IMR-90 (cell line): ENCODE measurements at regions not wholly inside any gene's neighbourhood (a gene's known extent, or its start where the extent isn't known, plus 50 kb on each side); places are given as distances from the start of the nearest gene placed in this dataset.

Source experiments
- ATAC-seq: fragments of 200-7000 bp; cut with Tn5 transposase; 2 replicates; pipeline ENCODE4 v1.9.1; 2020; ENCODE audit warnings: low read depth, mild to moderate bottlenecking, moderate library complexity
- BruUV-seq: library from RNA; stranded (reverse); fragments of 400-500 nt; replicated peaks from 2 replicates; lab custom pipeline; 2021; lab: Mats Ljungman, UMichigan
- CTCF ChIA-PET: fragments of 300-600 bp; formaldehyde crosslinking; extraction: SDS; loops from one replicate; lab custom pipeline; 2021; ENCODE audit warnings: antibody characterized with exemption; lab: Yijun Ruan, JAX
- POLR2A ChIA-PET: fragments of 300-600 bp; sonication (Branson Sonifier 250); formaldehyde crosslinking; loops from one replicate; lab custom pipeline; 2022; ENCODE audit warnings: antibody characterized with exemption; ENCODE audit not compliant: unreplicated experiment; lab: Charles Lee
- DNase-seq: peaks from one replicate; pipeline ENCODE4 v3.0.0; 2013
- H2AFZ ChIP-seq: replicated peaks from 2 replicates; pipeline ENCODE3; 2013; ENCODE audit warnings: low read length, mild to moderate bottlenecking; ENCODE audit not compliant: poor library complexity
- H2AK5ac ChIP-seq: 2 replicates; pipeline ENCODE4 v1.6.1; 2013; ENCODE audit warnings: low read depth, low read length, inconsistent platforms
- H2AK9ac ChIP-seq: replicated peaks from 2 replicates; pipeline ENCODE3; 2013; ENCODE audit warnings: mild to moderate bottlenecking, low read depth, low read length, moderate library complexity; ENCODE audit not compliant: poor library complexity
- H2BK120ac ChIP-seq: 2 replicates; pipeline ENCODE4 v1.6.1; 2013; ENCODE audit warnings: low read depth, low read length, inconsistent platforms
- H2BK15ac ChIP-seq: 3 replicates; pipeline ENCODE4 v1.6.1; 2013; ENCODE audit warnings: low read depth, low read length, inconsistent platforms
- H2BK20ac ChIP-seq: 2 replicates; pipeline ENCODE4 v1.6.1; 2013; ENCODE audit warnings: low read depth, mild to moderate bottlenecking, inconsistent platforms, low read length, moderate library complexity
- H2BK5ac ChIP-seq: 2 replicates; pipeline ENCODE4 v1.6.1; 2013; ENCODE audit warnings: mild to moderate bottlenecking, low read depth, low read length, inconsistent platforms; ENCODE audit not compliant: poor library complexity, severe bottlenecking
- H3K14ac ChIP-seq: replicated peaks from 2 replicates; pipeline ENCODE4 v1.6.1; 2013; ENCODE audit warnings: low read depth, low read length, inconsistent platforms
- H3K18ac ChIP-seq: 2 replicates; pipeline ENCODE4 v1.6.1; 2013; ENCODE audit warnings: low read depth, low read length, control low read depth
- H3K23ac ChIP-seq: 2 replicates; pipeline ENCODE4 v1.6.1; 2013; ENCODE audit warnings: low read depth, low read length, inconsistent platforms
- H3K27ac ChIP-seq: 2 replicates; pipeline ENCODE4 v1.5.1; 2013; ENCODE audit warnings: mild to moderate bottlenecking, control low read depth, low read length; ENCODE audit not compliant: insufficient read depth
- H3K27me3 ChIP-seq: 2 replicates; pipeline ENCODE4 v1.6.1; 2013; ENCODE audit warnings: low read length; ENCODE audit not compliant: control insufficient read depth, insufficient read depth
- H3K36me3 ChIP-seq: 2 replicates; pipeline ENCODE4 v1.6.1; 2013; ENCODE audit warnings: low read length, mixed read lengths; ENCODE audit not compliant: control insufficient read depth, insufficient read depth
- H3K4ac ChIP-seq: 2 replicates; pipeline ENCODE4 v1.6.1; 2013; ENCODE audit warnings: low read depth, low read length, inconsistent platforms
- H3K4me1 ChIP-seq: 2 replicates; pipeline ENCODE4 v1.6.1; 2013; ENCODE audit warnings: low read length, mixed read lengths; ENCODE audit not compliant: control insufficient read depth, insufficient read depth
- H3K4me2 ChIP-seq: 2 replicates; pipeline ENCODE4 v1.6.1; 2013; ENCODE audit warnings: low read depth, mild to moderate bottlenecking, control low read depth, low read length, moderate library complexity
- H3K4me3 ChIP-seq: 2 replicates; pipeline ENCODE4 v1.5.1; 2013; ENCODE audit warnings: low read depth, mild to moderate bottlenecking, control low read depth, low read length, moderate library complexity; ENCODE audit not compliant: insufficient read depth
- H3K56ac ChIP-seq: 2 replicates; pipeline ENCODE4 v1.6.1; 2013; ENCODE audit warnings: low read length, inconsistent platforms; ENCODE audit not compliant: insufficient read depth; ENCODE audit errors: extremely low read depth
- H3K79me1 ChIP-seq, 2 experiments: 2 replicates each; pipeline ENCODE4 v1.6.1; 2013; ENCODE audit warnings: low read length in 2 of 2, inconsistent platforms in 1 of 2, low read depth in 1 of 2
- H3K9ac ChIP-seq: 2 replicates; pipeline ENCODE4 v1.6.1; 2013; ENCODE audit warnings: low read depth, low read length, control low read depth
- H3K9me1 ChIP-seq: 2 replicates; pipeline ENCODE4 v1.6.1; 2013; ENCODE audit warnings: low read length, inconsistent platforms; ENCODE audit not compliant: insufficient read depth
- H3K9me3 ChIP-seq: 2 replicates; pipeline ENCODE4 v1.6.1; 2013; ENCODE audit warnings: low read length; ENCODE audit not compliant: control insufficient read depth, insufficient read depth
- H4K20me1 ChIP-seq: 2 replicates; pipeline ENCODE4 v1.6.1; 2013; ENCODE audit warnings: low read length, inconsistent platforms; ENCODE audit not compliant: insufficient read depth
- H4K5ac ChIP-seq: 2 replicates; pipeline ENCODE4 v1.6.1; 2013; ENCODE audit warnings: mild to moderate bottlenecking, low read depth, low read length, control low read depth
- H4K8ac ChIP-seq, 2 experiments: 2 replicates each; pipeline ENCODE4 v1.6.1; 2013; ENCODE audit warnings: low read depth in 2 of 2, low read length in 2 of 2, control low read depth in 1 of 2, inconsistent platforms in 1 of 2
- H4K91ac ChIP-seq: 2 replicates; pipeline ENCODE4 v1.6.1; 2013; ENCODE audit warnings: low read depth, low read length, inconsistent platforms; ENCODE audit not compliant: insufficient read depth
- CTCF ChIP-seq: conservative IDR thresholded peaks from 2 replicates; pipeline ENCODE4 v1.5.1; 2012; ENCODE audit warnings: mild to moderate bottlenecking, low read depth, low read length, improper control_type of control experiment
- MAFK ChIP-seq: IDR thresholded peaks from 2 replicates; pipeline ENCODE4 v1.6.1; 2012; ENCODE audit warnings: low read depth, low read length, improper control_type of control experiment
- MAZ ChIP-seq: IDR thresholded peaks from 2 replicates; pipeline ENCODE4 v1.6.1; 2012; ENCODE audit warnings: low read depth, mild to moderate bottlenecking, low read length, improper control_type of control experiment, moderate library complexity, borderline replicate concordance
- NFE2L2 ChIP-seq: fragments of 150-350 bp; IDR thresholded peaks from 2 replicates; pipeline ENCODE4 v1.6.1; 2016; ENCODE audit warnings: low read depth, mild to moderate bottlenecking, low read length
- RAD21 ChIP-seq: IDR thresholded peaks from 2 replicates; pipeline ENCODE4 v1.6.1; 2012; ENCODE audit warnings: low read length, improper control_type of control experiment
- RCOR1 ChIP-seq: IDR thresholded peaks from 2 replicates; pipeline ENCODE4 v1.6.1; 2012; ENCODE audit warnings: mild to moderate bottlenecking, low read length, improper control_type of control experiment; ENCODE audit not compliant: insufficient replicate concordance
- WGBS, 2 experiments: methylation state at CpG; one replicate each; pipeline versions ENCODE4 v1.1.5 to v1.1.7; 2013; ENCODE audit warnings: missing lambda C conversion rate in 2 of 2; ENCODE audit not compliant: insufficient read length in 1 of 2; ENCODE audit errors: extremely low coverage in 2 of 2; 5-methylcytosine and 5-hydroxymethylcytosine counted together
- dilution Hi-C: fragments of 300-500 bp; cut with HindIII; formaldehyde crosslinking; loops from one replicate; pipeline ENCODE4 v1.14.3; 2018; ENCODE audit warnings: low sequenced_read_pairs; ENCODE audit not compliant: unreplicated experiment
- in situ Hi-C: fragments of 300-500 bp; cut with MboI; formaldehyde crosslinking; loops from 3 replicates; pipeline ENCODE4 v1.14.3; 2019; ENCODE audit warnings: low sequenced_read_pairs, inconsistent platforms, mixed read lengths
- intact Hi-C: fragments of 100-400 bp; cut with micrococcal nuclease; formaldehyde crosslinking; loops from 2 replicates; pipeline ENCODE4 v1.10.0; 2022

GRCh38 chr2:13607139-13607538 is 890.4 kb downstream of the TRIB2 start:
- no peaks in the 10 kb centered on the region for H3K27me3 ChIP-seq
- no peak overlapping the region for H3K4me3 ChIP-seq
- ATAC-seq (no peak), DNase-seq (no peak)
- H2AFZ ChIP-seq = no peak overlapping the region
- no peak for TF ChIP-seq RCOR1
- no peak for TF ChIP-seq RAD21
- no peak for TF ChIP-seq CTCF
- no peak for TF ChIP-seq NFE2L2
- no peak for TF ChIP-seq MAZ
- TF ChIP-seq MAFK = no peak
- H4K8ac ChIP-seq = no peak overlapping the region
- H3K56ac ChIP-seq = no peak overlapping the region
- ChIA-PET CTCF (interaction anchor here (0.5 kb wide), 1 partner anchor 1888 kb away, joined by 3 read pairs; no protein-coding TSS in a partner anchor), POLR2A (no interaction called here)
- H4K91ac ChIP-seq = no peak overlapping the region
- H3K23ac ChIP-seq = no peak overlapping the region
- no peak overlapping the region for H2AK9ac ChIP-seq
- no peaks in the 10 kb centered on the region for H3K36me3 ChIP-seq
- H2BK120ac ChIP-seq = no peak overlapping the region
- H4K20me1 ChIP-seq = no peaks in the 10 kb centered on the region
- in situ Hi-C loops = no loop called here
- intact Hi-C loops = no loop called here
- H3K9me3 ChIP-seq = peaks cover 8% of the 10 kb centered on the region
- dilution Hi-C loops = no loop called here
- 60% methylated on average over 1 of the region's 2 CpGs; no CpG with 5 or more reads in 1 of the 2 experiments for WGBS, 2 experiments
- no peaks in the 10 kb centered on the region for H3K9me1 ChIP-seq
- no peak overlapping the region for H2BK15ac ChIP-seq
- H4K5ac ChIP-seq = no peak overlapping the region
- no peak overlapping the region for H3K18ac ChIP-seq
- H2BK5ac ChIP-seq = no peak overlapping the region
- H3K9ac ChIP-seq = no peak overlapping the region
- no peak overlapping the region for H2AK5ac ChIP-seq
- no peak overlapping the region for H3K14ac ChIP-seq
- H3K79me1 ChIP-seq = no peaks in the 10 kb centered on the region
- no peak overlapping the region for H3K4me2 ChIP-seq
- H3K4me1 ChIP-seq = no peaks in the 10 kb centered on the region
- no peak overlapping the region for H2BK20ac ChIP-seq
- no peak overlapping the region for H3K4ac ChIP-seq
- no peak overlapping the region for H3K27ac ChIP-seq
- BruUV-seq = no TSS peak
